ENCODE measurements at regions not wholly inside any gene's neighbourhood (a gene's known extent, or its start where the extent isn't known, plus 50 kb on each side); places are given as distances from the start of the nearest gene placed in this dataset.

DNA sequence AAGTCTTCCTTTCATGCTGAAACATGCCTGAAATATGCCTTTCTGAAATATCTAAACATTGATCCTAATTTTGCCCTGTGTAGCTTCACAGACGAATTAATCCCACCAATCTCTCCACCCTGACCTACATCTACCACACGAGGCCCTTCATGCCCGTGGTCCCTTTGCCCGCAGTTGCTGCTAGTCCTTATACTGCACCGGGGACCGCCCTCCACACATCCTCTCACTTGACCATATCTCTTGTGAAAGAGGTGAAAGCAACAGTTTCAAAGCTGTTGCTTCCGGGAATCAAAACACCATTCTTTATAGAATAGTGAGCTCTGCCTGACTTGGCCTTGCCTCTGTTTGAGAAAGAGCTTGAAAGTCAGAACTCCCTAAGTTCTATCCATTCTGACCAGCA is 499.5 kb downstream of the NTRK3 start:
- TF ChIP-seq, protein P1, sequence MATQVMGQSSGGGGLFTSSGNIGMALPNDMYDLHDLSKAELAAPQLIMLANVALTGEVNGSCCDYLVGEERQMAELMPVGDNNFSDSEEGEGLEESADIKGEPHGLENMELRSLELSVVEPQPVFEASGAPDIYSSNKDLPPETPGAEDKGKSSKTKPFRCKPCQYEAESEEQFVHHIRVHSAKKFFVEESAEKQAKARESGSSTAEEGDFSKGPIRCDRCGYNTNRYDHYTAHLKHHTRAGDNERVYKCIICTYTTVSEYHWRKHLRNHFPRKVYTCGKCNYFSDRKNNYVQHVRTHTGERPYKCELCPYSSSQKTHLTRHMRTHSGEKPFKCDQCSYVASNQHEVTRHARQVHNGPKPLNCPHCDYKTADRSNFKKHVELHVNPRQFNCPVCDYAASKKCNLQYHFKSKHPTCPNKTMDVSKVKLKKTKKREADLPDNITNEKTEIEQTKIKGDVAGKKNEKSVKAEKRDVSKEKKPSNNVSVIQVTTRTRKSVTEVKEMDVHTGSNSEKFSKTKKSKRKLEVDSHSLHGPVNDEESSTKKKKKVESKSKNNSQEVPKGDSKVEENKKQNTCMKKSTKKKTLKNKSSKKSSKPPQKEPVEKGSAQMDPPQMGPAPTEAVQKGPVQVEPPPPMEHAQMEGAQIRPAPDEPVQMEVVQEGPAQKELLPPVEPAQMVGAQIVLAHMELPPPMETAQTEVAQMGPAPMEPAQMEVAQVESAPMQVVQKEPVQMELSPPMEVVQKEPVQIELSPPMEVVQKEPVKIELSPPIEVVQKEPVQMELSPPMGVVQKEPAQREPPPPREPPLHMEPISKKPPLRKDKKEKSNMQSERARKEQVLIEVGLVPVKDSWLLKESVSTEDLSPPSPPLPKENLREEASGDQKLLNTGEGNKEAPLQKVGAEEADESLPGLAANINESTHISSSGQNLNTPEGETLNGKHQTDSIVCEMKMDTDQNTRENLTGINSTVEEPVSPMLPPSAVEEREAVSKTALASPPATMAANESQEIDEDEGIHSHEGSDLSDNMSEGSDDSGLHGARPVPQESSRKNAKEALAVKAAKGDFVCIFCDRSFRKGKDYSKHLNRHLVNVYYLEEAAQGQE (IDR thresholded peaks at IDR 0.05; ENCODE audit: borderline replicate concordance): no peak
- TF ChIP-seq, protein P2, sequence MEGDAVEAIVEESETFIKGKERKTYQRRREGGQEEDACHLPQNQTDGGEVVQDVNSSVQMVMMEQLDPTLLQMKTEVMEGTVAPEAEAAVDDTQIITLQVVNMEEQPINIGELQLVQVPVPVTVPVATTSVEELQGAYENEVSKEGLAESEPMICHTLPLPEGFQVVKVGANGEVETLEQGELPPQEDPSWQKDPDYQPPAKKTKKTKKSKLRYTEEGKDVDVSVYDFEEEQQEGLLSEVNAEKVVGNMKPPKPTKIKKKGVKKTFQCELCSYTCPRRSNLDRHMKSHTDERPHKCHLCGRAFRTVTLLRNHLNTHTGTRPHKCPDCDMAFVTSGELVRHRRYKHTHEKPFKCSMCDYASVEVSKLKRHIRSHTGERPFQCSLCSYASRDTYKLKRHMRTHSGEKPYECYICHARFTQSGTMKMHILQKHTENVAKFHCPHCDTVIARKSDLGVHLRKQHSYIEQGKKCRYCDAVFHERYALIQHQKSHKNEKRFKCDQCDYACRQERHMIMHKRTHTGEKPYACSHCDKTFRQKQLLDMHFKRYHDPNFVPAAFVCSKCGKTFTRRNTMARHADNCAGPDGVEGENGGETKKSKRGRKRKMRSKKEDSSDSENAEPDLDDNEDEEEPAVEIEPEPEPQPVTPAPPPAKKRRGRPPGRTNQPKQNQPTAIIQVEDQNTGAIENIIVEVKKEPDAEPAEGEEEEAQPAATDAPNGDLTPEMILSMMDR (IDR thresholded peaks at IDR 0.05; ENCODE audit: poor library complexity, severe bottlenecking): no peak
- Histone ChIP-seq H3K27me3 (ENCODE audit: insufficient read depth, low read depth, low read length) (no peaks in the 10 kb centered on the region), H3K79me2 (replicated peaks; ENCODE audit: insufficient read depth, low read length) (no peaks in the 10 kb centered on the region)

DNA sequence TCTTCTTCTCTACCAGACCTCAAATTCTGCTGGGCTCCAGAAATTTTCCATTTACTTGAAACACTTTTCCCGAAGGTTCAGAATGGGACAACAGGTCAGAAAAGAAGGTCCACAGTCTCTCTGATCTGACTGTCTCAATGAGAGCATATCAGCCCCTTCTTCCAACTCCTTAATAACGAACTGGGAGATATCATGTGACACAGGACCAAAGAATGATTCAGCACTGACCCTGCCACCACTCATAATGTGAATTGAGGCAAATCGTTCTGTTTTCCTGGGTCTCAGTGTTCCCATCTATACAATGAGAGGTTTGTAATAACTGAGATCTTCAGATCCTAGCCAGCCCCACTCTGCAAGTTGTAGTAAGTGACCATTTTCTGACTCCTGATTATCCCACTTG is 500.5 kb downstream of the NTRK3 start:
- Histone ChIP-seq H3K9me3 (ENCODE audit: low read length) (no peaks in the 10 kb centered on the region), H2AFZ (ENCODE audit: low read depth, low read length) (no peak overlapping the region), H3K4me3 (ENCODE audit: low read length) (no peak overlapping the region), H4K20me1 (ENCODE audit: insufficient read depth) (no peaks in the 10 kb centered on the region), H3F3A (ENCODE audit: insufficient read depth, low read length, poor library complexity, severe bottlenecking) (no peaks in the 10 kb centered on the region), H3K4me2 (ENCODE audit: low read length) (no peak overlapping the region), H3K36me3 (ENCODE audit: insufficient read depth, low read length) (no peaks in the 10 kb centered on the region), H3K27me3 (ENCODE audit: insufficient read depth, low read depth, low read length) (no peaks in the 10 kb centered on the region), H3K79me2 (replicated peaks; ENCODE audit: insufficient read depth, low read length) (no peaks in the 10 kb centered on the region), H3K9me2 (ENCODE audit: insufficient read depth, low read length) (no peaks in the 10 kb centered on the region), H3K9ac (ENCODE audit: low read length) (no peak overlapping the region), H3K27ac (ENCODE audit: low read length) (no peak overlapping the region)
- TF ChIP-seq, protein P1 (IDR thresholded peaks at IDR 0.05; ENCODE audit: borderline replicate concordance): no peak
- TF ChIP-seq, protein P2 (IDR thresholded peaks at IDR 0.05; ENCODE audit: poor library complexity, severe bottlenecking): no peak
- TF ChIP-seq RAD21 (conservative IDR thresholded peaks at IDR 0.05) (no peak), EP300 (conservative IDR thresholded peaks at IDR 0.05; ENCODE audit: poor library complexity, severe bottlenecking) (no peak), MXI1 (conservative IDR thresholded peaks at IDR 0.05; ENCODE audit: poor library complexity, severe bottlenecking) (no peak), TAF1 (IDR thresholded peaks at IDR 0.05; ENCODE audit: low read depth) (no peak), SMC3 (conservative IDR thresholded peaks at IDR 0.05; ENCODE audit: poor library complexity) (no peak), EZH2 (IDR thresholded peaks at IDR 0.05; ENCODE audit: borderline replicate concordance, insufficient read depth, low read length, poor library complexity, severe bottlenecking) (no peak), POLR2AphosphoS5 (IDR thresholded peaks at IDR 0.05) (no peak)

More for the DNA sequence above, 499.5 kb downstream of the NTRK3 start:
- Histone ChIP-seq H3K4me3 (ENCODE audit: low read length) (no peak overlapping the region), H3F3A (ENCODE audit: insufficient read depth, low read length, poor library complexity, severe bottlenecking) (no peaks in the 10 kb centered on the region), H3K9me2 (ENCODE audit: insufficient read depth, low read length) (no peaks in the 10 kb centered on the region), H4K20me1 (ENCODE audit: insufficient read depth) (no peaks in the 10 kb centered on the region), H3K9ac (ENCODE audit: low read length) (no peak overlapping the region), H3K36me3 (ENCODE audit: insufficient read depth, low read length) (no peaks in the 10 kb centered on the region), H3K4me2 (ENCODE audit: low read length) (no peak overlapping the region), H2AFZ (ENCODE audit: low read depth, low read length) (no peak overlapping the region), H3K27ac (ENCODE audit: low read length) (no peak overlapping the region), H3K9me3 (ENCODE audit: low read length) (no peaks in the 10 kb centered on the region)

Data from neural cell (in vitro differentiated cells).